ENCODE measurements at regions not wholly inside any gene's neighbourhood (a gene's known extent, or its start where the extent isn't known, plus 50 kb on each side); places are given as distances from the start of the nearest gene placed in this dataset.
"Not testable (repeated sequence)": the region's sequence is repeated elsewhere in the genome, so short reads cannot be mapped to it uniquely, and the experiment has no call there.

GRCh38 chr2:60226943-60227342, 326.5 kb downstream of the BCL11A start:
- Mint-ChIP-seq H3K4me3 (no peak overlapping the region), H3K4me1 (ENCODE audit: low read depth) (no peaks in the 10 kb centered on the region), H3K36me3 (ENCODE audit: insufficient read depth in 2 of 2) (peaks cover 2% of the 10 kb centered on the region in 2 donors), H3K9me3 (peaks cover 3 to 6% of the 10 kb centered on the region in 2 donors), H3K27ac (no peak overlapping the region), H3K27me3 (ENCODE audit: low read depth) (no peaks in the 10 kb centered on the region)
- DNase-seq (no peak), ATAC-seq (replicated peaks in 1 of 2) (no peak)

- peaks cover 1 to 3% of the 10 kb centered on the region in 2 donors for H3K9me3 Mint-ChIP-seq
These were observed 327.3 kb downstream of the BCL11A start for GRCh38 chr2:60226191-60226590.

GRCh38 chr2:60223859-60224258, 329.6 kb downstream of the BCL11A start:
- no peaks in the 10 kb centered on the region for H3K27me3 Mint-ChIP-seq (ENCODE audit: low read depth)

More at GRCh38 chr2:60226191-60226590, 327.3 kb downstream of the BCL11A start:
- no peaks in the 10 kb centered on the region for H3K36me3 Mint-ChIP-seq (ENCODE audit: insufficient read depth in 2 of 2)
- no peak overlapping the region for H3K4me3 Mint-ChIP-seq
- no peaks in the 10 kb centered on the region for H3K27me3 Mint-ChIP-seq (ENCODE audit: low read depth)
- H3K4me1 Mint-ChIP-seq (ENCODE audit: low read depth) = no peaks in the 10 kb centered on the region
- no peak overlapping the region for H3K27ac Mint-ChIP-seq
- no peak for DNase-seq
- ATAC-seq (replicated peaks in 1 of 2) = no peak

GRCh38 chr2:60221098-60221497, 332.4 kb downstream of the BCL11A start:
- Mint-ChIP-seq H3K4me3 (no peak overlapping the region), H3K27ac (no peak overlapping the region), H3K4me1 (ENCODE audit: low read depth) (no peaks in the 10 kb centered on the region), H3K27me3 (ENCODE audit: low read depth) (no peaks in the 10 kb centered on the region), H3K36me3 (ENCODE audit: insufficient read depth in 2 of 2) (no peaks in the 10 kb centered on the region), H3K9me3 (no peaks in the 10 kb centered on the region)
- ATAC-seq (replicated peaks in 1 of 2) = no peak
- no peak for DNase-seq

More at GRCh38 chr2:60223859-60224258, 329.6 kb downstream of the BCL11A start:
- Mint-ChIP-seq H3K36me3 (ENCODE audit: insufficient read depth in 2 of 2) (no peaks in the 10 kb centered on the region), H3K4me1 (ENCODE audit: low read depth) (no peaks in the 10 kb centered on the region), H3K9me3 (no peaks in the 10 kb centered on the region), H3K4me3 (no peak overlapping the region), H3K27ac (no peak overlapping the region)
- ATAC-seq (replicated peaks in 1 of 2) = no peak
- DNase-seq = no peak

GRCh38 chr2:60219536-60219935, 333.9 kb downstream of the BCL11A start:
- DNase-seq (no peak), ATAC-seq (replicated peaks in 1 of 2) (no peak)
- H3K4me3 Mint-ChIP-seq = no peak overlapping the region
- H3K27ac Mint-ChIP-seq = no peak overlapping the region
- H3K9me3 Mint-ChIP-seq = no peaks in the 10 kb centered on the region
- H3K36me3 Mint-ChIP-seq (ENCODE audit: insufficient read depth in 2 of 2) = no peaks in the 10 kb centered on the region
- H3K27me3 Mint-ChIP-seq (ENCODE audit: low read depth) = no peaks in the 10 kb centered on the region
- H3K4me1 Mint-ChIP-seq (ENCODE audit: low read depth) = no peaks in the 10 kb centered on the region

- H3K9me3 Mint-ChIP-seq = no peaks in the 10 kb centered on the region
- H3K4me1 Mint-ChIP-seq (ENCODE audit: low read depth) = no peaks in the 10 kb centered on the region
- H3K4me3 Mint-ChIP-seq = no peak overlapping the region
- DNase-seq (no peak), ATAC-seq (replicated peaks in 1 of 2) (no peak)
- H3K36me3 Mint-ChIP-seq (ENCODE audit: insufficient read depth in 2 of 2) = no peaks in the 10 kb centered on the region
- H3K27ac Mint-ChIP-seq = no peak overlapping the region
- no peaks in the 10 kb centered on the region for H3K27me3 Mint-ChIP-seq (ENCODE audit: low read depth)
These were observed 336.9 kb downstream of the BCL11A start for GRCh38 chr2:60216452-60216995.

- Mint-ChIP-seq H3K4me1 (ENCODE audit: low read depth) (no peaks in the 10 kb centered on the region), H3K36me3 (ENCODE audit: insufficient read depth in 2 of 2) (no peaks in the 10 kb centered on the region), H3K27me3 (ENCODE audit: low read depth) (no peaks in the 10 kb centered on the region), H3K9me3 (no peaks in the 10 kb centered on the region), H3K4me3 (no peak overlapping the region), H3K27ac (no peak overlapping the region)
- ATAC-seq (replicated peaks in 1 of 2) = no peak
- DNase-seq = no peak
These were observed 338.0 kb downstream of the BCL11A start for GRCh38 chr2:60215386-60215901.

- no peak overlapping the region for H3K27ac Mint-ChIP-seq
- DNase-seq (no peak), ATAC-seq (replicated peaks in 1 of 2) (no peak)
- no peaks in the 10 kb centered on the region for H3K27me3 Mint-ChIP-seq (ENCODE audit: low read depth)
- H3K36me3 Mint-ChIP-seq (ENCODE audit: insufficient read depth in 2 of 2) = no peaks in the 10 kb centered on the region
- no peaks in the 10 kb centered on the region for H3K9me3 Mint-ChIP-seq
- no peak overlapping the region for H3K4me3 Mint-ChIP-seq
- H3K4me1 Mint-ChIP-seq (ENCODE audit: low read depth) = no peaks in the 10 kb centered on the region
These were observed 338.9 kb downstream of the BCL11A start for GRCh38 chr2:60214626-60214875.

GRCh38 chr2:60213865-60214625, 339.4 kb downstream of the BCL11A start:
- ATAC-seq (replicated peaks in 1 of 2) = no peak
- Mint-ChIP-seq H3K36me3 (ENCODE audit: insufficient read depth in 2 of 2) (no peaks in the 10 kb centered on the region), H3K9me3 (no peaks in the 10 kb centered on the region), H3K27me3 (ENCODE audit: low read depth) (no peaks in the 10 kb centered on the region), H3K4me3 (no peak overlapping the region), H3K27ac (no peak overlapping the region), H3K4me1 (ENCODE audit: low read depth) (no peaks in the 10 kb centered on the region)
- DNase-seq = no peak

- Mint-ChIP-seq H3K36me3 (ENCODE audit: insufficient read depth in 2 of 2) (no peaks in the 10 kb centered on the region), H3K27ac (no peak overlapping the region), H3K27me3 (ENCODE audit: low read depth) (no peaks in the 10 kb centered on the region), H3K9me3 (no peaks in the 10 kb centered on the region), H3K4me3 (no peak overlapping the region), H3K4me1 (ENCODE audit: low read depth) (no peaks in the 10 kb centered on the region)
- no peak for DNase-seq
- ATAC-seq (replicated peaks in 1 of 2) = no peak
These were observed 341.1 kb downstream of the BCL11A start for GRCh38 chr2:60212181-60212945.

- peaks cover 6 to 12% of the 10 kb centered on the region in 2 donors for H3K9me3 Mint-ChIP-seq
- not testable (repeated sequence) for H3K4me1 Mint-ChIP-seq (ENCODE audit: low read depth); H3K4me3 Mint-ChIP-seq; DNase-seq; H3K27ac Mint-ChIP-seq; ATAC-seq (replicated peaks in 1 of 2); H3K27me3 Mint-ChIP-seq (ENCODE audit: low read depth); H3K36me3 Mint-ChIP-seq (ENCODE audit: insufficient read depth in 2 of 2)
These were observed 364.4 kb downstream of the BCL11A start for GRCh38 chr2:60189006-60189405.

GRCh38 chr2:60175290-60175689, 378.2 kb downstream of the BCL11A start:
- no peaks in the 10 kb centered on the region for H3K4me1 Mint-ChIP-seq (ENCODE audit: low read depth)
- ATAC-seq (replicated peaks in 1 of 2) = no peak

GRCh38 chr2:60174146-60174545, 379.3 kb downstream of the BCL11A start:
- Mint-ChIP-seq H3K9me3 (no peaks in the 10 kb centered on the region), H3K27ac (no peak overlapping the region), H3K36me3 (ENCODE audit: insufficient read depth in 2 of 2) (no peaks in the 10 kb centered on the region), H3K4me3 (no peak overlapping the region), H3K4me1 (ENCODE audit: low read depth) (no peaks in the 10 kb centered on the region), H3K27me3 (ENCODE audit: low read depth) (no peaks in the 10 kb centered on the region)
- no peak for ATAC-seq (replicated peaks in 1 of 2)
- DNase-seq = no peak

More at GRCh38 chr2:60175290-60175689, 378.2 kb downstream of the BCL11A start:
- Mint-ChIP-seq H3K27ac (no peak overlapping the region), H3K9me3 (no peaks in the 10 kb centered on the region), H3K36me3 (ENCODE audit: insufficient read depth in 2 of 2) (no peaks in the 10 kb centered on the region), H3K4me3 (no peak overlapping the region), H3K27me3 (ENCODE audit: low read depth) (no peaks in the 10 kb centered on the region)
- DNase-seq = no peak

All from activated T-cell treated with anti-CD3 and anti-CD28 coated beads, Interleukin-2, amount 50 U/mL, for 72 hours (primary cell).